IPS DF 6.9 (cell line): ENCODE measurements at regions not wholly inside any gene's neighbourhood (a gene's known extent, or its start where the extent isn't known, plus 50 kb on each side); places are given as distances from the start of the nearest gene placed in this dataset.

Source experiments
- DNase-seq: peaks from one replicate; pipeline ENCODE4 v3.0.0-alpha.2; 2013; ENCODE audit warnings: low read depth, low spot score
- H3K27ac ChIP-seq: one replicate; pipeline ENCODE4 v1.5.1; 2013; ENCODE audit warnings: low read length, control low read depth
- H3K27me3 ChIP-seq: 2 replicates; pipeline ENCODE4 v1.6.1; 2013; ENCODE audit warnings: mild to moderate bottlenecking, low read length; ENCODE audit not compliant: control insufficient read depth, insufficient read depth
- H3K36me3 ChIP-seq: 2 replicates; pipeline ENCODE4 v1.6.1; 2013; ENCODE audit warnings: low read length; ENCODE audit not compliant: control insufficient read depth, insufficient read depth
- H3K4me1 ChIP-seq: 2 replicates; pipeline ENCODE4 v1.6.1; 2013; ENCODE audit warnings: low read length; ENCODE audit not compliant: control insufficient read depth, insufficient read depth
- H3K4me3 ChIP-seq: 2 replicates; pipeline ENCODE4 v1.5.1; 2013; ENCODE audit warnings: mild to moderate bottlenecking, low read length
- H3K9me3 ChIP-seq: 2 replicates; pipeline ENCODE4 v1.6.1; 2013; ENCODE audit warnings: low read length, inconsistent platforms; ENCODE audit not compliant: control insufficient read depth, insufficient read depth
- WGBS: extraction: QIAGEN DNeasy Blood & Tissue Kit; methylation state at CpG from one replicate; pipeline ENCODE4 v1.1.7; 2013; ENCODE audit warnings: mixed read lengths, missing lambda C conversion rate; ENCODE audit not compliant: insufficient read length, insufficient coverage; 5-methylcytosine and 5-hydroxymethylcytosine counted together

- no peaks in the 10 kb centered on the region for H3K36me3 ChIP-seq
- no peak for DNase-seq
- H3K27me3 ChIP-seq, result no peaks in the 10 kb centered on the region
- H3K9me3 ChIP-seq, result no peaks in the 10 kb centered on the region
- H3K4me3 ChIP-seq, result no peak overlapping the region
- no CpG with 5 or more reads among the region's 6 CpGs for WGBS
- H3K4me1 ChIP-seq, result no peaks in the 10 kb centered on the region
- H3K27ac ChIP-seq, result no peak overlapping the region
These were observed 297.9 kb upstream of the MGMT start for GRCh38 chr10:129169115-129169514.

- H3K4me1 ChIP-seq, result no peaks in the 10 kb centered on the region
These were observed 296.2 kb upstream of the MGMT start for GRCh38 chr10:129170812-129171211.

GRCh38 chr10:129171812-129172211, 295.2 kb upstream of the MGMT start:
- Histone ChIP-seq H3K4me3 (no peak overlapping the region), H3K27me3 (no peaks in the 10 kb centered on the region), H3K4me1 (no peaks in the 10 kb centered on the region), H3K27ac (no peak overlapping the region), H3K9me3 (no peaks in the 10 kb centered on the region), H3K36me3 (no peaks in the 10 kb centered on the region)
- no peak for DNase-seq
- WGBS, result no CpG with 5 or more reads among the region's 3 CpGs

More at GRCh38 chr10:129170812-129171211, 296.2 kb upstream of the MGMT start:
- WGBS, result 100% methylated on average over 2 of the region's 3 CpGs
- H3K27me3 ChIP-seq, result no peaks in the 10 kb centered on the region
- no peak overlapping the region for H3K27ac ChIP-seq
- H3K9me3 ChIP-seq, result no peaks in the 10 kb centered on the region
- no peak overlapping the region for H3K4me3 ChIP-seq
- no peaks in the 10 kb centered on the region for H3K36me3 ChIP-seq
- DNase-seq, result no peak

- no peaks in the 10 kb centered on the region for H3K9me3 ChIP-seq
- no peaks in the 10 kb centered on the region for H3K36me3 ChIP-seq
- no peaks in the 10 kb centered on the region for H3K27me3 ChIP-seq
- DNase-seq, result no peak
- H3K4me1 ChIP-seq, result no peaks in the 10 kb centered on the region
- WGBS, result no CpG with 5 or more reads among the region's 10 CpGs
- no peak overlapping the region for H3K27ac ChIP-seq
- no peak overlapping the region for H3K4me3 ChIP-seq
These were observed 292.6 kb upstream of the MGMT start for GRCh38 chr10:129174232-129175014.

GRCh38 chr10:129179245-129179971, 287.6 kb upstream of the MGMT start:
- Histone ChIP-seq H3K4me3 (no peak overlapping the region), H3K4me1 (no peaks in the 10 kb centered on the region), H3K27me3 (no peaks in the 10 kb centered on the region; the same call in 1 of the 2 replicates), H3K27ac (no peak overlapping the region), H3K36me3 (no peaks in the 10 kb centered on the region), H3K9me3 (no peaks in the 10 kb centered on the region)
- WGBS, result no CpG with 5 or more reads among the region's 9 CpGs
- no peak for DNase-seq

- no CpG with 5 or more reads among the region's 11 CpGs for WGBS
- no peak for DNase-seq
- H3K4me3 ChIP-seq, result no peak overlapping the region
- H3K27me3 ChIP-seq, result no peaks in the 10 kb centered on the region; the same call in 1 of the 2 replicates
- no peaks in the 10 kb centered on the region for H3K4me1 ChIP-seq
- no peaks in the 10 kb centered on the region for H3K9me3 ChIP-seq
- H3K36me3 ChIP-seq, result no peaks in the 10 kb centered on the region
- H3K27ac ChIP-seq, result no peak overlapping the region
These were observed 286.9 kb upstream of the MGMT start for GRCh38 chr10:129179972-129180678.

- no peak overlapping the region for H3K27ac ChIP-seq
- no peaks in the 10 kb centered on the region for H3K36me3 ChIP-seq
- no peaks in the 10 kb centered on the region; the same call in 1 of the 2 replicates for H3K27me3 ChIP-seq
- H3K9me3 ChIP-seq, result no peaks in the 10 kb centered on the region
- DNase-seq, result no peak
- no peak overlapping the region for H3K4me3 ChIP-seq
- no CpG with 5 or more reads among the region's 7 CpGs for WGBS
- H3K4me1 ChIP-seq, result no peaks in the 10 kb centered on the region
These were observed 282.8 kb upstream of the MGMT start for GRCh38 chr10:129184196-129184595.

- no peaks in the 10 kb centered on the region for H3K9me3 ChIP-seq
- DNase-seq, result no peak
- no peak overlapping the region for H3K4me3 ChIP-seq
- H3K27me3 ChIP-seq, result no peaks in the 10 kb centered on the region; the same call in 1 of the 2 replicates
- H3K36me3 ChIP-seq, result no peaks in the 10 kb centered on the region
- no CpG with 5 or more reads among the region's 2 CpGs for WGBS
- no peaks in the 10 kb centered on the region for H3K4me1 ChIP-seq
- no peak overlapping the region for H3K27ac ChIP-seq
These were observed 279.7 kb upstream of the MGMT start for GRCh38 chr10:129187331-129187730.

- no peak overlapping the region; the same call in 1 of the 2 replicates for H3K4me3 ChIP-seq
- no peaks in the 10 kb centered on the region for H3K36me3 ChIP-seq
- no peak overlapping the region for H3K27ac ChIP-seq
- peaks cover 3% of the 10 kb centered on the region; the same call in 1 of the 2 replicates for H3K4me1 ChIP-seq
- H3K27me3 ChIP-seq, result no peaks in the 10 kb centered on the region
- no peak for DNase-seq
- WGBS, result no CpG with 5 or more reads among the region's 4 CpGs
- no peaks in the 10 kb centered on the region for H3K9me3 ChIP-seq
These were observed 275.2 kb upstream of the MGMT start for GRCh38 chr10:129191797-129192196.

GRCh38 chr10:129192344-129193128, 274.5 kb upstream of the MGMT start:
- DNase-seq, result no peak
- peaks cover 3% of the 10 kb centered on the region; the same call in 1 of the 2 replicates for H3K4me1 ChIP-seq
- no peaks in the 10 kb centered on the region for H3K27me3 ChIP-seq
- no peak overlapping the region for H3K27ac ChIP-seq
- no CpG with 5 or more reads among the region's 11 CpGs for WGBS
- no peaks in the 10 kb centered on the region; the same call in 1 of the 2 replicates for H3K36me3 ChIP-seq
- H3K4me3 ChIP-seq, result no peak overlapping the region
- H3K9me3 ChIP-seq, result no peaks in the 10 kb centered on the region
